Neural cell (in vitro differentiated cells): ENCODE measurements at regions not wholly inside any gene's neighbourhood (a gene's known extent, or its start where the extent isn't known, plus 50 kb on each side); places are given as distances from the start of the nearest gene placed in this dataset.
A peak's percentile ranks its signal among the peaks of the same experiment; 100 is the strongest.

Source experiments
- H2AFZ ChIP-seq: fragments of 200-600, 300-800 bp; sonication (generic), shearing (Covaris generic); 2 replicates; pipeline ENCODE4 v1.6.0; 2014; ENCODE audit warnings: low read depth, mild to moderate bottlenecking, antibody characterized with exemption, low read length, moderate library complexity
- H3F3A ChIP-seq: fragments of 200-600 bp; shearing (Covaris generic); 2 replicates; pipeline ENCODE4 v1.6.1; 2016; ENCODE audit warnings: mild to moderate bottlenecking, moderate library complexity, mixed read lengths, antibody characterized with exemption, low read length; ENCODE audit not compliant: insufficient read depth, poor library complexity, severe bottlenecking
- H3K27ac ChIP-seq: fragments of 200-600, 300-800 bp; sonication (generic), shearing (Covaris generic); 2 replicates; pipeline ENCODE4 v1.5.1; 2014; ENCODE audit warnings: mild to moderate bottlenecking, low read length, moderate library complexity
- H3K27me3 ChIP-seq: fragments of 300-800, 200-600 bp; sonication (generic), shearing (Covaris generic); 2 replicates; pipeline ENCODE4 v1.6.0; 2014; ENCODE audit warnings: mild to moderate bottlenecking, low read depth, low read length, moderate library complexity; ENCODE audit not compliant: insufficient read depth
- H3K36me3 ChIP-seq: fragments of 300-800, 200-600 bp; sonication (generic), shearing (Covaris generic); 2 replicates; pipeline ENCODE4 v1.5.1; 2014; ENCODE audit warnings: mild to moderate bottlenecking, antibody characterized with exemption, low read length, moderate library complexity; ENCODE audit not compliant: insufficient read depth
- H3K4me2 ChIP-seq: fragments of 300-800, 200-600 bp; sonication (generic), shearing (Covaris generic); 2 replicates; pipeline ENCODE4 v1.6.0; 2014; ENCODE audit warnings: mild to moderate bottlenecking, low read length
- H3K4me3 ChIP-seq: fragments of 300-800, 200-600 bp; sonication (generic), shearing (Covaris generic); 2 replicates; pipeline ENCODE4 v1.5.1; 2014; ENCODE audit warnings: mild to moderate bottlenecking, low read length, moderate library complexity
- H3K79me2 ChIP-seq: fragments of 200-600 bp; shearing (Covaris generic); replicated peaks from 2 replicates; pipeline ENCODE4 v1.6.0; 2014; ENCODE audit warnings: mild to moderate bottlenecking, low read length, moderate library complexity; ENCODE audit not compliant: insufficient read depth
- H3K9ac ChIP-seq: fragments of 300-800, 200-600 bp; sonication (generic), shearing (Covaris generic); 2 replicates; pipeline ENCODE4 v1.6.1; 2016; ENCODE audit warnings: mild to moderate bottlenecking, low read length, mixed read lengths
- H3K9me2 ChIP-seq: fragments of 200-600 bp; shearing (Covaris generic); 2 replicates; pipeline ENCODE4 v1.6.1; 2016; ENCODE audit warnings: mild to moderate bottlenecking, low read length, mixed read lengths; ENCODE audit not compliant: insufficient read depth
- H3K9me3 ChIP-seq: fragments of 200-600, 300-800 bp; sonication (generic), shearing (Covaris generic); 2 replicates; pipeline ENCODE4 v1.6.1; 2016; ENCODE audit warnings: mild to moderate bottlenecking, mixed run types, low read length, moderate library complexity, mixed read lengths
- H4K20me1 ChIP-seq: fragments of 200-600 bp; shearing (Covaris generic); 2 replicates; pipeline ENCODE4 v1.6.1; 2016; ENCODE audit warnings: mild to moderate bottlenecking, mixed run types; ENCODE audit not compliant: insufficient read depth
- CTCF ChIP-seq: fragments of 450-650 bp; IDR thresholded peaks from 2 replicates; pipeline ENCODE4 v1.5.1; 2014; ENCODE audit warnings: antibody characterized with exemption, mild to moderate bottlenecking, moderate library complexity; ENCODE audit not compliant: poor library complexity, severe bottlenecking
- EP300 ChIP-seq: fragments of 450-650 bp; conservative IDR thresholded peaks from 2 replicates; pipeline ENCODE4 v1.6.1; 2014; ENCODE audit warnings: antibody characterized with exemption, mild to moderate bottlenecking, moderate library complexity; ENCODE audit not compliant: poor library complexity, severe bottlenecking
- EZH2 ChIP-seq: fragments of 200-600, 300-800 bp; shearing (Covaris generic), sonication (generic); IDR thresholded peaks from 2 replicates; pipeline ENCODE4 v1.6.1; 2014; ENCODE audit warnings: antibody characterized with exemption, low read length, borderline replicate concordance, mild to moderate bottlenecking; ENCODE audit not compliant: insufficient read depth, poor library complexity, severe bottlenecking
- MXI1 ChIP-seq: fragments of 450-650 bp; conservative IDR thresholded peaks from 2 replicates; pipeline ENCODE4 v1.6.1; 2014; ENCODE audit warnings: antibody characterized with exemption, mild to moderate bottlenecking; ENCODE audit not compliant: poor library complexity, severe bottlenecking
- POLR2AphosphoS5 ChIP-seq: IDR thresholded peaks from 2 replicates; pipeline ENCODE4 v1.6.1; 2012
- RAD21 ChIP-seq: fragments of 450-650 bp; conservative IDR thresholded peaks from 2 replicates; pipeline ENCODE4 v1.6.1; 2014; ENCODE audit warnings: antibody characterized with exemption, mild to moderate bottlenecking, moderate library complexity
- REST ChIP-seq: IDR thresholded peaks from 2 replicates; pipeline ENCODE4 v1.6.1; 2012; ENCODE audit warnings: borderline replicate concordance
- SMC3 ChIP-seq: fragments of 450-650 bp; conservative IDR thresholded peaks from 2 replicates; pipeline ENCODE4 v1.6.1; 2014; ENCODE audit warnings: antibody characterized with exemption, mild to moderate bottlenecking, moderate library complexity; ENCODE audit not compliant: poor library complexity
- TAF1 ChIP-seq: IDR thresholded peaks from 2 replicates; pipeline ENCODE4 v1.6.1; 2012; ENCODE audit warnings: low read depth

GRCh38 chr18:24876266-24876665 lies 415.8 kb downstream of the HRH4 start:
- H2AFZ ChIP-seq: no peak overlapping the region
- H3F3A ChIP-seq: no peaks in the 10 kb centered on the region
- H3K79me2 ChIP-seq: no peaks in the 10 kb centered on the region
- no peak overlapping the region for H3K4me2 ChIP-seq
- TF ChIP-seq SMC3: no peak
- TF ChIP-seq EP300: no peak
- TF ChIP-seq TAF1: no peak
- TF ChIP-seq POLR2AphosphoS5: no peak
- TF ChIP-seq REST: no peak
- no peaks in the 10 kb centered on the region for H3K36me3 ChIP-seq
- H3K27me3 ChIP-seq: no peaks in the 10 kb centered on the region
- no peaks in the 10 kb centered on the region for H4K20me1 ChIP-seq
- no peaks in the 10 kb centered on the region for H3K9me3 ChIP-seq
- no peak overlapping the region for H3K9ac ChIP-seq
- H3K4me3 ChIP-seq: no peak overlapping the region
- H3K9me2 ChIP-seq: no peaks in the 10 kb centered on the region
- no peak overlapping the region for H3K27ac ChIP-seq

- Histone ChIP-seq H3K27ac (no peak overlapping the region), H3K9me3 (no peaks in the 10 kb centered on the region), H3K4me2 (no peak overlapping the region), H3K9me2 (no peaks in the 10 kb centered on the region), H3K36me3 (no peaks in the 10 kb centered on the region), H3K4me3 (no peak overlapping the region), H3K9ac (peak overlapping the region; percentile 1), H3K79me2 (no peaks in the 10 kb centered on the region), H3F3A (no peaks in the 10 kb centered on the region), H2AFZ (no peak overlapping the region), H3K27me3 (no peaks in the 10 kb centered on the region), H4K20me1 (no peaks in the 10 kb centered on the region)
- TF ChIP-seq RAD21 (peak; percentile 7), MXI1 (no peak)
These were observed 416.6 kb downstream of the HRH4 start for GRCh38 chr18:24877066-24877465.

- Histone ChIP-seq H3K36me3 (no peaks in the 10 kb centered on the region), H3K27ac (no peak overlapping the region), H3K79me2 (no peaks in the 10 kb centered on the region), H3K4me2 (no peak overlapping the region), H3K4me3 (no peak overlapping the region), H3K9me2 (no peaks in the 10 kb centered on the region), H3F3A (no peaks in the 10 kb centered on the region), H3K9ac (peak overlapping the region; percentile 1), H4K20me1 (no peaks in the 10 kb centered on the region), H3K9me3 (no peaks in the 10 kb centered on the region), H3K27me3 (no peaks in the 10 kb centered on the region), H2AFZ (no peak overlapping the region)
- TF ChIP-seq EZH2 (no peak), TAF1 (no peak), RAD21 (no peak), POLR2AphosphoS5 (no peak), CTCF (no peak)
These were observed 417.1 kb downstream of the HRH4 start for GRCh38 chr18:24877546-24877945.
